Activated CD4-positive, alpha-beta T cell treated with anti-CD3 and anti-CD28 coated beads for 1 hour (primary cell): ENCODE measurements at regions not wholly inside any gene's neighbourhood (a gene's known extent, or its start where the extent isn't known, plus 50 kb on each side); places are given as distances from the start of the nearest gene placed in this dataset.
"Not testable (repeated sequence)": the region's sequence is repeated elsewhere in the genome, so short reads cannot be mapped to it uniquely, and the experiment has no call there.

Experiments used
- DNase-seq: peaks from one replicate; pipeline ENCODE4 v3.0.0-alpha.2; 2020

GRCh38 chr9:78989031-78989658, 582.6 kb upstream of the TLE4 start:
- DNase-seq, result no peak

GRCh38 chr9:78994471-78994870, 577.3 kb upstream of the TLE4 start:
- DNase-seq, result no peak

GRCh38 chr9:78994974-78995373, 576.8 kb upstream of the TLE4 start:
- DNase-seq, result not testable (repeated sequence)

- DNase-seq, result no peak
These were observed 574.5 kb upstream of the TLE4 start for GRCh38 chr9:78997296-78997695.

- no peak for DNase-seq
These were observed 571.3 kb upstream of the TLE4 start for GRCh38 chr9:79000230-79001002.

- DNase-seq, result no peak
These were observed 570.8 kb upstream of the TLE4 start for GRCh38 chr9:79001012-79001411.

GRCh38 chr9:79003514-79003913, 568.3 kb upstream of the TLE4 start:
- no peak for DNase-seq

GRCh38 chr9:79004032-79004431, 567.7 kb upstream of the TLE4 start:
- no peak for DNase-seq

- no peak for DNase-seq
These were observed 565.2 kb upstream of the TLE4 start for GRCh38 chr9:79006546-79006945.

GRCh38 chr9:79007701-79008483, 563.9 kb upstream of the TLE4 start:
- no peak for DNase-seq

- no peak for DNase-seq
These were observed 562.8 kb upstream of the TLE4 start for GRCh38 chr9:79008916-79009315.

- DNase-seq, result no peak
These were observed 560.3 kb upstream of the TLE4 start for GRCh38 chr9:79011461-79011860.

- no peak for DNase-seq
These were observed 559.2 kb upstream of the TLE4 start for GRCh38 chr9:79012561-79012960.

- no peak for DNase-seq
These were observed 557.8 kb upstream of the TLE4 start for GRCh38 chr9:79013715-79014610.

GRCh38 chr9:79014929-79015699, 556.7 kb upstream of the TLE4 start:
- no peak for DNase-seq

- no peak for DNase-seq
These were observed 555.8 kb upstream of the TLE4 start for GRCh38 chr9:79015951-79016350.

GRCh38 chr9:79020276-79020675, 551.5 kb upstream of the TLE4 start:
- no peak for DNase-seq

- no peak for DNase-seq
These were observed 550.7 kb upstream of the TLE4 start for GRCh38 chr9:79021084-79021483.

GRCh38 chr9:79023134-79023580, 548.6 kb upstream of the TLE4 start:
- no peak for DNase-seq

GRCh38 chr9:79026316-79026715, 545.4 kb upstream of the TLE4 start:
- no peak for DNase-seq

- no peak for DNase-seq
These were observed 543.7 kb upstream of the TLE4 start for GRCh38 chr9:79028101-79028500.

- DNase-seq, result no peak
These were observed 537.2 kb upstream of the TLE4 start for GRCh38 chr9:79034583-79034982.
